OCI-LY3 (cell line): ENCODE measurements at regions not wholly inside any gene's neighbourhood (a gene's known extent, or its start where the extent isn't known, plus 50 kb on each side); places are given as distances from the start of the nearest gene placed in this dataset.

ENCODE experiments used
- EZH2phosphoT487 ChIP-seq: fragments of 200-600 bp; shearing (Covaris generic); IDR thresholded peaks from 2 replicates; pipeline ENCODE4 v1.6.1; 2018; ENCODE audit warnings: antibody characterized with exemption, mixed run types, low read depth
- TF ChIP-seq, protein P1 (sequence below): fragments of 200-600, 300-600 bp; sonication (generic); IDR thresholded peaks from 2 replicates; pipeline ENCODE4 v1.5.1; 2014; ENCODE audit warnings: antibody characterized with exemption, low read length, low read depth

DNA sequence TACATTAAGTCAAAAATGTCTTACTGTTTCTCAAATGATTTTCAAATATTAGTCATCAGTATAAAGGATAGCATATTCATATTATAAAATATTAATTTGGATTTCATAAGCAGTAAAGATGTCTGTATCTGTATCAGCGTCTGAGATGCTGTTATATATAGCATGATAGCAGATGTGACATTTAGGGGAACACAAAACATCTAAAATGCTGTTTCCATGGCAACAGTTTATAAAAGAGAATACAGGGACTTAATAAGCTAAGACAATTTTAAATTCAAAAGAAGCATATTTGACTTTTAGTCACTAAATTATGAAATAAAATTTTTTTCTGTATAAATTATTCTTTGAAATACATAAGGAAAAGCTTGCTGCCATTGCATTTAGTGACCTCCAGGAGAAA lies 432.2 kb downstream of the PDGFC start:
- TF ChIP-seq, protein P1, sequence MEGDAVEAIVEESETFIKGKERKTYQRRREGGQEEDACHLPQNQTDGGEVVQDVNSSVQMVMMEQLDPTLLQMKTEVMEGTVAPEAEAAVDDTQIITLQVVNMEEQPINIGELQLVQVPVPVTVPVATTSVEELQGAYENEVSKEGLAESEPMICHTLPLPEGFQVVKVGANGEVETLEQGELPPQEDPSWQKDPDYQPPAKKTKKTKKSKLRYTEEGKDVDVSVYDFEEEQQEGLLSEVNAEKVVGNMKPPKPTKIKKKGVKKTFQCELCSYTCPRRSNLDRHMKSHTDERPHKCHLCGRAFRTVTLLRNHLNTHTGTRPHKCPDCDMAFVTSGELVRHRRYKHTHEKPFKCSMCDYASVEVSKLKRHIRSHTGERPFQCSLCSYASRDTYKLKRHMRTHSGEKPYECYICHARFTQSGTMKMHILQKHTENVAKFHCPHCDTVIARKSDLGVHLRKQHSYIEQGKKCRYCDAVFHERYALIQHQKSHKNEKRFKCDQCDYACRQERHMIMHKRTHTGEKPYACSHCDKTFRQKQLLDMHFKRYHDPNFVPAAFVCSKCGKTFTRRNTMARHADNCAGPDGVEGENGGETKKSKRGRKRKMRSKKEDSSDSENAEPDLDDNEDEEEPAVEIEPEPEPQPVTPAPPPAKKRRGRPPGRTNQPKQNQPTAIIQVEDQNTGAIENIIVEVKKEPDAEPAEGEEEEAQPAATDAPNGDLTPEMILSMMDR, result no peak
- no peak for TF ChIP-seq EZH2phosphoT487
